ENCODE measurements at regions not wholly inside any gene's neighbourhood (a gene's known extent, or its start where the extent isn't known, plus 50 kb on each side); places are given as distances from the start of the nearest gene placed in this dataset.

DNA sequence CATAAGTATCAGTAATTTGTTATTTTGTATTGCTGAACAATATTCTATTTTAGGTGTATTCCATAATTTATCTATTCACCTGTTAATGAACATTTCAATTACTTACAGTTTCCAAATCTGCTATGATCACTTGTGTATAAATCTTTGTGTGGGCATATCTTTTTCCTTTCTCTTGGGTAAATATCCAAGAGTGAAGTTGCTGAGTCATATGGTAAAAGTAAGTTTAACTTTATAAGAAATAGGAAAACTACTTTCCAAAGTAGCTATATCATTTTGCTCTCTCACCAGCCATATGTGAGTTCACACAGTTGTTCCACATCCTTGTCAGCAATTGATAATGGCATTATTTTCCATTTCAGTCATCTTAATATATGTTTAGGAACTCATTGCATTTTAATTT lies 66.6 kb upstream of the KITLG start:
- H3K27ac ChIP-seq: 0 out of 6 replicates have a peak overlapping the region, but pooled peaks of 1 of the 2 experiments have one; percentile 1
- FAIRE-seq: no peak
- H3K4me1 ChIP-seq: peaks cover 21% of the 10 kb centered on the region
- no peak for DNase-seq (ENCODE audit: low read depth in 1 of 2, low spot score in 1 of 2)
- peak overlapping the region; percentile 24; the same call in 2 of the 3 replicates for H3K4me2 ChIP-seq
- H3K4me3 ChIP-seq: no peak overlapping the region
- POLR2A ChIA-PET: no interaction called here
- TF ChIP-seq MAFK (IDR thresholded peaks at IDR 0.05; ENCODE audit: partially characterized antibody): peak; percentile 58
- TF ChIP-seq NFE2L2 (conservative IDR thresholded peaks at IDR 0.05; ENCODE audit: low read length): 0 out of 2 replicates have a peak, but pooled peaks have one; percentile 7
- TF ChIP-seq CBX2 (IDR thresholded peaks at IDR 0.05; ENCODE audit: borderline replicate concordance, low read depth): no peak
- H3K9me3 ChIP-seq: no peaks in the 10 kb centered on the region
- ATAC-seq: no peak
- CTCF ChIA-PET: no interaction called here

DNA sequence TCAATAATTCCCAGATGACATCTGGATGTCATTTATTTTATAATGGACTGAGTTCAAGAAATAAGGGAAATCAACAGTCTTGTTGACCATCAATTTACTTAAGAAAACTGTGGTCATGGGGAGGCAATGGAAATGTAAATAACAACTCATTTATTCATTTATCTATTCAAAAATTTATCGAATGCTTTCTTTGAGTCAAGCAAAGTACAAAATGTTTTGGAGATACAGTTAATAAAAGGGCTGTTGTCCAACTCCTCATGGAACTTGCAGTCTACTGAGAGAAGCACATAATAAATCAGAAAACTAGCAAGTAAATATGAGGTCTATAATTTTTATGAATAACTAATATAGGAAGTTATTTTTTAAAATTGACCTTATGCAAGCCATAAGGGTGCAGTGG lies 65.5 kb upstream of the KITLG start:
- Histone ChIP-seq H3K4me1 (peaks cover 17% of the 10 kb centered on the region), H3K4me3 (no peak overlapping the region), H3K4me2 (no peak overlapping the region), H3K9me3 (no peaks in the 10 kb centered on the region), H3K27ac (no peak overlapping the region)
- TF ChIP-seq, protein P1, sequence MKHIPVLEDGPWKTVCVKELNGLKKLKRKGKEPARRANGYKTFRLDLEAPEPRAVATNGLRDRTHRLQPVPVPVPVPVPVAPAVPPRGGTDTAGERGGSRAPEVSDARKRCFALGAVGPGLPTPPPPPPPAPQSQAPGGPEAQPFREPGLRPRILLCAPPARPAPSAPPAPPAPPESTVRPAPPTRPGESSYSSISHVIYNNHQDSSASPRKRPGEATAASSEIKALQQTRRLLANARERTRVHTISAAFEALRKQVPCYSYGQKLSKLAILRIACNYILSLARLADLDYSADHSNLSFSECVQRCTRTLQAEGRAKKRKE (CRISPR knock-in tag; IDR thresholded peaks at IDR 0.05; ENCODE audit: low read depth): no peak
- TF ChIP-seq EHF (CRISPR knock-in tag; IDR thresholded peaks at IDR 0.05): no peak
- TF ChIP-seq ESRRA (IDR thresholded peaks at IDR 0.05; ENCODE audit: borderline replicate concordance, low read length): no peak
- no peak for TF ChIP-seq POLR2AphosphoS2 (conservative IDR thresholded peaks at IDR 0.05; ENCODE audit: low read length)
- no peak for TF ChIP-seq BHLHE40 (IDR thresholded peaks at IDR 0.05; ENCODE audit: low read depth, low read length)
- no peak for TF ChIP-seq HDAC2 (IDR thresholded peaks at IDR 0.05)
- WGBS (ENCODE audit: missing lambda C conversion rate): 68% methylated on average over 1 of the region's 1 CpG
- ATAC-seq (no peak), FAIRE-seq (no peak), DNase-seq (ENCODE audit: low read depth in 1 of 2, low spot score in 1 of 2) (no peak)
- CTCF ChIA-PET: interaction anchor here (0.9 kb wide), 1 partner anchor 12 kb away, joined by 3 read pairs; no protein-coding TSS in a partner anchor
- POLR2A ChIA-PET: no interaction called here

DNA sequence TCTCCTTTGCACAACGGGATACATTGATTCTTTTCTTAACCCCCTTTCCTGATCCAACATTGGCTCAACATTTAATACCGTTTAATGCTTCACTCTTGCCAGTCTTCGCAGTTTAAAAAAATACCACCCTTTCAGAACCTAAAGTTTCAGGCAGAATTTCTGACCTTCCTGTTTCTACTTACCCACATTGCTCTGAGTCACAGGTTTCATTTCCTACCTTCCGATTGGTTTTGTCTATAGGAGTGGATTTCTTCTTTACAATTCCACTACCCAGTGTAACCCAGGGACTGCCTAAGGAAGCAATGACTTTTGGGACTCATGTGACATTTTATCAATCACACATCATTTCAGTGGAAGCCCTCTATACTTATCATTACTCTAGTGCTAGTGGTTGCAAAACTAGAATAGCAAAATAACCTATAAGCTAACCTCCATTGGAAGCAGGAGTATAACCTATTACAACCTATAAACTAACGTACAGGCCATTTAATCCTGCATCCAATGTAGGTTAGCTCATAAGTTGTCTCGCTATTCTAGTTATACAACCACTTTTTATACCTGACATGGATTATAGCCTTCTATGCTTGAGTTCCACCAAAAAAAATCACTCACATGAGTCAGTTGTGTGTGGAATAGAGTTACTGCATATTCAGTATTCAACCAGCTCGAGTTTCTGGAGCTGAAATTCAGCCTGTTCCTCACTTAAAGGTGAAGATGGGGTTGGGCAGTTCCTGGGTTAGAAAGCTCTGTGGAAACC lies 64.9 kb upstream of the KITLG start:
- DNase-seq (ENCODE audit: low read depth in 1 of 2, low spot score in 1 of 2) (no peak), ATAC-seq (no peak), FAIRE-seq (peak; percentile 36)
- no peaks in the 10 kb centered on the region for H3K9me3 ChIP-seq
- TF ChIP-seq ZSCAN20 (CRISPR knock-in tag; IDR thresholded peaks at IDR 0.05): no peak
- no peak for TF ChIP-seq SMC3 (IDR thresholded peaks at IDR 0.05)
- no peak for TF ChIP-seq KDM5A (IDR thresholded peaks at IDR 0.05)
- TF ChIP-seq POLR2A (IDR thresholded peaks at IDR 0.05; ENCODE audit: low read length): no peak
- TF ChIP-seq, protein P2, sequence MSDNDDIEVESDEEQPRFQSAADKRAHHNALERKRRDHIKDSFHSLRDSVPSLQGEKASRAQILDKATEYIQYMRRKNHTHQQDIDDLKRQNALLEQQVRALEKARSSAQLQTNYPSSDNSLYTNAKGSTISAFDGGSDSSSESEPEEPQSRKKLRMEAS (IDR thresholded peaks at IDR 0.05): no peak
- no peak for TF ChIP-seq HDAC2 (IDR thresholded peaks at IDR 0.05)
- TF ChIP-seq CHD2 (IDR thresholded peaks at IDR 0.05; ENCODE audit: low read length, partially characterized antibody): no peak
- no peak for TF ChIP-seq SREBF2 (IDR thresholded peaks at IDR 0.05)
- no peak for TF ChIP-seq MAZ (IDR thresholded peaks at IDR 0.05; ENCODE audit: borderline replicate concordance, low read depth, low read length)
- no peak for TF ChIP-seq ZFP36 (IDR thresholded peaks at IDR 0.05; ENCODE audit: borderline replicate concordance, partially characterized antibody)
- TF ChIP-seq RCOR1 (IDR thresholded peaks at IDR 0.05; ENCODE audit: low read depth, low read length): no peak
- TF ChIP-seq RARB (CRISPR knock-in tag; IDR thresholded peaks at IDR 0.05): no peak
- TF ChIP-seq, protein P3, sequence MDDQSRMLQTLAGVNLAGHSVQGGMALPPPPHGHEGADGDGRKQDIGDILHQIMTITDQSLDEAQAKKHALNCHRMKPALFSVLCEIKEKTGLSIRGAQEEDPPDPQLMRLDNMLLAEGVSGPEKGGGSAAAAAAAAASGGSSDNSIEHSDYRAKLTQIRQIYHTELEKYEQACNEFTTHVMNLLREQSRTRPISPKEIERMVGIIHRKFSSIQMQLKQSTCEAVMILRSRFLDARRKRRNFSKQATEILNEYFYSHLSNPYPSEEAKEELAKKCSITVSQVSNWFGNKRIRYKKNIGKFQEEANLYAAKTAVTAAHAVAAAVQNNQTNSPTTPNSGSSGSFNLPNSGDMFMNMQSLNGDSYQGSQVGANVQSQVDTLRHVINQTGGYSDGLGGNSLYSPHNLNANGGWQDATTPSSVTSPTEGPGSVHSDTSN (IDR thresholded peaks at IDR 0.05): no peak
- no peak for TF ChIP-seq JUNB (IDR thresholded peaks at IDR 0.05)
- TF ChIP-seq HES2 (IDR thresholded peaks at IDR 0.05): no peak
- TF ChIP-seq EHMT2 (IDR thresholded peaks at IDR 0.05; ENCODE audit: low read depth): no peak
- no peak for TF ChIP-seq GATA3 (IDR thresholded peaks at IDR 0.05; ENCODE audit: borderline replicate concordance)
- TF ChIP-seq HOXB5 (CRISPR knock-in tag; IDR thresholded peaks at IDR 0.05): no peak
- no peak for TF ChIP-seq EP300 (IDR thresholded peaks at IDR 0.05)
- TF ChIP-seq TP53 (CRISPR knock-in tag; IDR thresholded peaks at IDR 0.05): no peak
- CTCF ChIA-PET: interaction anchor here (0.9 kb wide), 1 partner anchor 11 kb away, joined by 3 read pairs; no protein-coding TSS in a partner anchor
- WGBS (ENCODE audit: missing lambda C conversion rate): 69% methylated on average over 7 of the region's 7 CpGs
- POLR2A ChIA-PET: no interaction called here
- no peak overlapping the region for H3K4me2 ChIP-seq
- no peak overlapping the region for H3K27ac ChIP-seq
- peaks cover 12% of the 10 kb centered on the region for H3K4me1 ChIP-seq
- H3K4me3 ChIP-seq: no peak overlapping the region
